CD8-positive, alpha-beta memory T cell (primary cell): ENCODE measurements at regions not wholly inside any gene's neighbourhood (a gene's known extent, or its start where the extent isn't known, plus 50 kb on each side); places are given as distances from the start of the nearest gene placed in this dataset.

Source experiments
- CTCF ChIA-PET: fragments of 350-600 bp; sonication (Branson Sonifier 250); formaldehyde crosslinking; loops from one replicate; lab custom pipeline; 2021; ENCODE audit warnings: antibody characterized with exemption; lab: Charles Lee
- POLR2A ChIA-PET: fragments of 350-600 bp; sonication (Branson Sonifier 250); formaldehyde crosslinking; loops from one replicate; lab custom pipeline; 2021; ENCODE audit warnings: antibody characterized with exemption; lab: Charles Lee
- DNase-seq, 5 donors: peaks; one replicate each; pipeline versions ENCODE4 v3.0.0 to v3.0.0-alpha.2; 2020 to 2022; ENCODE audit warnings: mixed read lengths in 1 of 5
- H3K27ac ChIP-seq: one replicate; pipeline ENCODE4 v1.7.0; 2013; ENCODE audit warnings: low read depth, mild to moderate bottlenecking, low read length, moderate library complexity
- H3K27me3 ChIP-seq: 2 replicates; pipeline ENCODE4 v1.7.0; 2013; ENCODE audit warnings: low read length, mild to moderate bottlenecking; ENCODE audit not compliant: insufficient read depth, poor library complexity, severe bottlenecking
- H3K36me3 ChIP-seq: 2 replicates; pipeline ENCODE4 v1.7.0; 2013; ENCODE audit warnings: mild to moderate bottlenecking, low read length, moderate library complexity; ENCODE audit not compliant: insufficient read depth
- H3K4me1 ChIP-seq: 2 replicates; pipeline ENCODE4 v1.7.0; 2013; ENCODE audit warnings: mild to moderate bottlenecking, low read length, moderate library complexity; ENCODE audit not compliant: insufficient read depth
- H3K4me3 ChIP-seq: 2 replicates; pipeline ENCODE4 v1.7.0; 2013; ENCODE audit warnings: mild to moderate bottlenecking, low read length
- H3K9me3 ChIP-seq: 2 replicates; pipeline ENCODE4 v1.7.0; 2013; ENCODE audit warnings: mild to moderate bottlenecking, low read length
- H3K27ac Mint-ChIP-seq, 8 donors: one replicate each; pipeline ENCODE4 v1.8.0; 2020 to 2021; ENCODE audit warnings: mixed read lengths in 8 of 8, mild to moderate bottlenecking in 6 of 8, inconsistent platforms in 3 of 8, moderate library complexity in 3 of 8
- H3K27me3 Mint-ChIP-seq, 2 donors: one replicate each; pipeline ENCODE4 v1.8.0; 2020 to 2021; ENCODE audit warnings: mixed read lengths in 2 of 2, mild to moderate bottlenecking in 1 of 2, moderate library complexity in 1 of 2
- H3K36me3 Mint-ChIP-seq, 3 donors: one replicate each; pipeline ENCODE4 v1.8.0; 2020 to 2021; ENCODE audit warnings: mixed read lengths in 3 of 3, inconsistent platforms in 1 of 3, mild to moderate bottlenecking in 1 of 3
- H3K4me1 Mint-ChIP-seq, 3 donors: one replicate each; pipeline ENCODE4 v1.8.0; 2020 to 2021; ENCODE audit warnings: mixed read lengths in 3 of 3, inconsistent platforms in 1 of 3, mild to moderate bottlenecking in 1 of 3
- H3K4me3 Mint-ChIP-seq, 7 donors: one replicate each; pipeline ENCODE4 v1.8.0; 2020 to 2021; ENCODE audit warnings: mixed read lengths in 7 of 7, mild to moderate bottlenecking in 6 of 7, moderate library complexity in 4 of 7, inconsistent platforms in 2 of 7
- H3K9me3 Mint-ChIP-seq, 5 donors: one replicate each; pipeline ENCODE4 v1.8.0; 2020 to 2022; ENCODE audit warnings: mixed read lengths in 5 of 5, mild to moderate bottlenecking in 3 of 5, moderate library complexity in 2 of 5, inconsistent platforms in 1 of 5

- Mint-ChIP-seq H3K4me3 (no peak overlapping the region), H3K36me3 (no peaks in the 10 kb centered on the region), H3K27me3 (no peaks in the 10 kb centered on the region), H3K9me3 (peaks cover 0 to 6% (median 2%) of the 10 kb centered on the region in 5 donors), H3K27ac (no peak overlapping the region), H3K4me1 (no peaks in the 10 kb centered on the region)
- Histone ChIP-seq H3K27ac (no peak overlapping the region), H3K9me3 (no peaks in the 10 kb centered on the region), H3K27me3 (no peaks in the 10 kb centered on the region), H3K4me3 (no peak overlapping the region), H3K36me3 (no peaks in the 10 kb centered on the region), H3K4me1 (no peaks in the 10 kb centered on the region)
- POLR2A ChIA-PET = no interaction called here
- DNase-seq = no peak
- CTCF ChIA-PET = no interaction called here
Observed at GRCh38 chr10:35927341-35927740, 285.2 kb upstream of the FZD8 start.

- H3K27me3 ChIP-seq = no peaks in the 10 kb centered on the region
- H3K4me3 ChIP-seq = no peak overlapping the region
- DNase-seq = no peak
- H3K4me1 ChIP-seq = no peaks in the 10 kb centered on the region
- ChIA-PET POLR2A (no interaction called here), CTCF (no interaction called here)
- no peaks in the 10 kb centered on the region for H3K9me3 ChIP-seq
- H3K36me3 Mint-ChIP-seq = no peaks in the 10 kb centered on the region
- peaks cover 0 to 6% (median 2%) of the 10 kb centered on the region in 5 donors for H3K9me3 Mint-ChIP-seq
- no peak overlapping the region for H3K4me3 Mint-ChIP-seq
- no peak overlapping the region for H3K27ac Mint-ChIP-seq
- no peaks in the 10 kb centered on the region for H3K27me3 Mint-ChIP-seq
- no peaks in the 10 kb centered on the region for H3K36me3 ChIP-seq
- no peaks in the 10 kb centered on the region for H3K4me1 Mint-ChIP-seq
- H3K27ac ChIP-seq = no peak overlapping the region
Observed at GRCh38 chr10:35926846-35927245, 284.8 kb upstream of the FZD8 start.

DNA sequence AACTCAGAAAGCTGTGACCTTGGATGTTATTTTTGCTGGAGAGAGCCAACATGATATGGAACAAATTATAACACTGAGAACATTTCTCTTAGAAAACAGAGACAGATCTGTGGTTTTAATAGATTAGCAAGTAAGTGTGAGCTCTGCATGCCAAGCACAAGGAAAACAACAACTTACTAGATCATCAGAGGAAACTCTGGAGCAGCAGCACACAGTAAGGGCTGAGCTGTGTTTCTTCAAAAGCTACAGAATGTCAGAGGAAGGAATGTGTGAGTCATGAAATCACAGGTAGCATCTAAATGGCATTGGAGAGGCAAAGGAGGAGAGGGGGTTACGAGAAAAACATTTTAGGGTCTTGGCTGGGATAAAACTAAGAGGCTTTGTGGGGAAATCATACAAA, 283.4 kb upstream of the FZD8 start:
- H3K4me3 ChIP-seq = no peak overlapping the region
- Mint-ChIP-seq H3K27ac (no peak overlapping the region), H3K4me3 (no peak overlapping the region), H3K4me1 (no peaks in the 10 kb centered on the region), H3K36me3 (no peaks in the 10 kb centered on the region), H3K9me3 (peaks cover 0 to 6% (median 2%) of the 10 kb centered on the region in 5 donors), H3K27me3 (no peaks in the 10 kb centered on the region)
- DNase-seq = no peak
- ChIA-PET POLR2A (no interaction called here), CTCF (no interaction called here)
- no peak overlapping the region for H3K27ac ChIP-seq
- H3K27me3 ChIP-seq = no peaks in the 10 kb centered on the region
- no peaks in the 10 kb centered on the region for H3K9me3 ChIP-seq
- H3K36me3 ChIP-seq = no peaks in the 10 kb centered on the region
- H3K4me1 ChIP-seq = no peaks in the 10 kb centered on the region

DNA sequence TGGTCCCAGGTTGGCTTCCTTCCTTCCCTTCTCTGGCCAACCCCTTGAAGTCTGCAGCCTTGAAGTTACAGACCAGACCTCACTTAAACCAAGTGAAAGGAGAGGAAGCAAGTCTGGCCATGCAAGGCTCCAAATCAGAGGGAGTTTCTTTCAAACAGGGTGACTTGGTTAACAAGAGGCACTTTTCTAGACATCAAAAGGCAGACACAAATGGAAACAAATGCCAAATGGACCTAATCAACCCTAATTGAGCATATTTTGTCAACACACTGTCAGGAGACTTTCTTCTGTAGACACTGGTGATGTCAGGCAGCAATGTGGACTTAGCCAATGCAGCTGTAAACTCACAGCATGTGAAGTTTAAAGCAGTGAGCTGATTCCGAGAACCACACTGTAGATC, 282.7 kb upstream of the FZD8 start:
- no peaks in the 10 kb centered on the region for H3K9me3 ChIP-seq
- no peaks in the 10 kb centered on the region for H3K4me1 ChIP-seq
- no peak overlapping the region for H3K27ac ChIP-seq
- ChIA-PET CTCF (no interaction called here), POLR2A (no interaction called here)
- no peaks in the 10 kb centered on the region for H3K27me3 Mint-ChIP-seq
- no peaks in the 10 kb centered on the region for H3K4me1 Mint-ChIP-seq
- no peak overlapping the region for H3K4me3 Mint-ChIP-seq
- DNase-seq = no peak
- no peak overlapping the region for H3K27ac Mint-ChIP-seq
- no peaks in the 10 kb centered on the region for H3K36me3 ChIP-seq
- H3K27me3 ChIP-seq = no peaks in the 10 kb centered on the region
- no peaks in the 10 kb centered on the region for H3K36me3 Mint-ChIP-seq
- no peak overlapping the region for H3K4me3 ChIP-seq
- H3K9me3 Mint-ChIP-seq = peaks cover 0 to 9% (median 2%) of the 10 kb centered on the region in 5 donors

GRCh38 chr10:35922876-35923600, 280.9 kb upstream of the FZD8 start:
- H3K4me3 Mint-ChIP-seq = no peak overlapping the region
- no peaks in the 10 kb centered on the region for H3K4me1 ChIP-seq
- no peaks in the 10 kb centered on the region for H3K27me3 ChIP-seq
- no peaks in the 10 kb centered on the region for H3K4me1 Mint-ChIP-seq
- H3K4me3 ChIP-seq = no peak overlapping the region
- peaks cover 0 to 9% (median 0%) of the 10 kb centered on the region in 5 donors for H3K9me3 Mint-ChIP-seq
- CTCF ChIA-PET = no interaction called here
- H3K36me3 ChIP-seq = no peaks in the 10 kb centered on the region
- H3K27ac Mint-ChIP-seq = no peak overlapping the region
- no peak overlapping the region for H3K27ac ChIP-seq
- no peak for DNase-seq
- no peaks in the 10 kb centered on the region for H3K9me3 ChIP-seq
- no peaks in the 10 kb centered on the region for H3K27me3 Mint-ChIP-seq
- POLR2A ChIA-PET = no interaction called here
- no peaks in the 10 kb centered on the region for H3K36me3 Mint-ChIP-seq

DNA sequence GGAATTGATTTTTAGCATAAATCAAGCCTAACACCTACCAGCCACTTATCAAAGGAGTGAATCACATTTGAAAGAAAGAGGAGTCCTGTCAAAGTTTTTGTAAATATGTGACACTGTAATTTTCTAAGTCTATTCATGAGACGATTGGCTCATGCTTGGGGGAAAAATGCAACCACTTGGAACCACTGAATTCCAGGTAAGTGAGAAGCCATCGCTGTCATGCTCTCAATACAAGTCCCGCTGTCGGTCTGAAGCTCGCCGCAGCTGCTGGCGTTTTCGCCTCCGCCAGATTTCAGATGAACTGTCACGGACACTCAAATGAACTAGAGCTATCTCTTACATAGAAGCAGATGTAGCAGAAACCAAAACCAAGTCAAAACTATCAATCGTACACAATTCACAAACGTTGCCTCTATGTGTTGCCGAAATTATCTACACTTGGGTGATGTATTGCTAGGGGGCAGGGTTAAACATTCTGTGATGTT, 279.8 kb upstream of the FZD8 start:
- Histone ChIP-seq H3K36me3 (no peaks in the 10 kb centered on the region), H3K27me3 (no peaks in the 10 kb centered on the region), H3K4me1 (no peaks in the 10 kb centered on the region), H3K9me3 (no peaks in the 10 kb centered on the region), H3K4me3 (no peak overlapping the region), H3K27ac (no peak overlapping the region)
- H3K36me3 Mint-ChIP-seq = no peaks in the 10 kb centered on the region
- CTCF ChIA-PET = no interaction called here
- peak overlapping the region in 1 of 7 donors; percentile 23 for H3K4me3 Mint-ChIP-seq
- H3K4me1 Mint-ChIP-seq = no peaks in the 10 kb centered on the region
- H3K9me3 Mint-ChIP-seq = peaks cover 0 to 14% (median 0%) of the 10 kb centered on the region in 5 donors
- no peaks in the 10 kb centered on the region for H3K27me3 Mint-ChIP-seq
- no peak for DNase-seq
- POLR2A ChIA-PET = no interaction called here
- no peak overlapping the region for H3K27ac Mint-ChIP-seq

DNA sequence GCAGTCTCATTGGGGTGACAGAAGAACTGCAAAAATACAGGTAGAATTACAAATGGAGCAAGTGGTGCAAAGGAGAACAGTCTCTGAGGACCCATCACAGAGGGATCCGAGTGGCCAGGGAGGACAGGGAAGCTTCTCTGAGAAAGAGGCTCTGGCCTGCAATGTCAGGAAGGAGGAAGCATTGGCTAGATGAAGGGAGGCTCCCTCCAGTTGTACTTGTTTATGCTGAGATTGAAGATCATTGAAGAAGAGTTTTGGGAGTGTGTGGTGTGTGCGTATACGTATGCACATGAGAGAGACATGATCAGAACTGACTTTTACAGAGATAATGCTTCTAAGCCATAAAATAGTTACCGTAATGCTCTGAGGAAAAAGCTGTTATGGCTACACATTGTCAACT, 274.7 kb upstream of the FZD8 start:
- ChIA-PET POLR2A (no interaction called here), CTCF (no interaction called here)
- Mint-ChIP-seq H3K4me3 (no peak overlapping the region), H3K27me3 (peaks cover 0 to under 1% of the 10 kb centered on the region in 2 donors), H3K9me3 (peaks cover 0 to 9% (median 0%) of the 10 kb centered on the region in 5 donors), H3K4me1 (no peaks in the 10 kb centered on the region), H3K27ac (no peak overlapping the region), H3K36me3 (no peaks in the 10 kb centered on the region)
- no peaks in the 10 kb centered on the region for H3K4me1 ChIP-seq
- no peaks in the 10 kb centered on the region for H3K27me3 ChIP-seq
- H3K9me3 ChIP-seq = no peaks in the 10 kb centered on the region
- H3K4me3 ChIP-seq = no peak overlapping the region
- H3K27ac ChIP-seq = no peak overlapping the region
- no peak for DNase-seq
- no peaks in the 10 kb centered on the region for H3K36me3 ChIP-seq

GRCh38 chr10:35913628-35914027, 271.5 kb upstream of the FZD8 start:
- Mint-ChIP-seq H3K27ac (no peak overlapping the region), H3K27me3 (peaks cover 0 to 2% of the 10 kb centered on the region in 2 donors), H3K9me3 (peaks cover 0 to 7% (median 0%) of the 10 kb centered on the region in 5 donors), H3K4me3 (no peak overlapping the region), H3K36me3 (no peaks in the 10 kb centered on the region), H3K4me1 (no peaks in the 10 kb centered on the region)
- ChIA-PET CTCF (no interaction called here), POLR2A (no interaction called here)
- H3K27ac ChIP-seq = no peak overlapping the region
- no peaks in the 10 kb centered on the region for H3K27me3 ChIP-seq
- no peaks in the 10 kb centered on the region for H3K4me1 ChIP-seq
- DNase-seq = no peak
- H3K9me3 ChIP-seq = no peaks in the 10 kb centered on the region
- no peaks in the 10 kb centered on the region for H3K36me3 ChIP-seq
- no peak overlapping the region for H3K4me3 ChIP-seq
